ENCODE measurements at regions not wholly inside any gene's neighbourhood (a gene's known extent, or its start where the extent isn't known, plus 50 kb on each side); places are given as distances from the start of the nearest gene placed in this dataset.
"Not testable (repeated sequence)": the region's sequence is repeated elsewhere in the genome, so short reads cannot be mapped to it uniquely, and the experiment has no call there.

- DNase-seq (no peak), ATAC-seq (no peak)
Observed at GRCh38 chr5:5884593-5884992, 462.1 kb downstream of the ICE1 start.

- ATAC-seq: no peak
- no peak for DNase-seq
Observed at GRCh38 chr5:5883562-5883961, 461.1 kb downstream of the ICE1 start.

- DNase-seq: no peak
- no peak for ATAC-seq
Observed at GRCh38 chr5:5883146-5883545, 460.7 kb downstream of the ICE1 start.

- ATAC-seq (no peak), DNase-seq (no peak)
Observed at GRCh38 chr5:5882706-5883105, 460.2 kb downstream of the ICE1 start.

GRCh38 chr5:5881294-5881693 is 458.8 kb downstream of the ICE1 start:
- DNase-seq (no peak), ATAC-seq (no peak)

- no peak for DNase-seq
- no peak for ATAC-seq
Observed at GRCh38 chr5:5880077-5880763, 457.7 kb downstream of the ICE1 start.

- DNase-seq: no peak
- ATAC-seq: no peak
Observed at GRCh38 chr5:5857396-5857795, 434.9 kb downstream of the ICE1 start.

GRCh38 chr5:5854087-5854486 is 431.6 kb downstream of the ICE1 start:
- DNase-seq: no peak
- no peak for ATAC-seq

GRCh38 chr5:5838493-5838892 is 416.0 kb downstream of the ICE1 start:
- no peak for ATAC-seq
- DNase-seq: no peak

GRCh38 chr5:5831622-5832021 is 409.1 kb downstream of the ICE1 start:
- not testable (repeated sequence) for ATAC-seq, DNase-seq

- no peak for ATAC-seq
- DNase-seq: no peak
Observed at GRCh38 chr5:5828619-5829018, 406.1 kb downstream of the ICE1 start.

- ATAC-seq (no peak), DNase-seq (no peak)
Observed at GRCh38 chr5:5826911-5827310, 404.4 kb downstream of the ICE1 start.

- no peak for ATAC-seq
- DNase-seq: no peak
Observed at GRCh38 chr5:5822729-5823257, 400.3 kb downstream of the ICE1 start.

- ATAC-seq (no peak), DNase-seq (no peak)
Observed at GRCh38 chr5:5816960-5817359, 394.5 kb downstream of the ICE1 start.

- no peak for DNase-seq
- no peak for ATAC-seq
Observed at GRCh38 chr5:5813441-5813840, 391.0 kb downstream of the ICE1 start.

- no peak for ATAC-seq
- no peak for DNase-seq
Observed at GRCh38 chr5:5810461-5810860, 388.0 kb downstream of the ICE1 start.

- ATAC-seq (no peak), DNase-seq (no peak)
Observed at GRCh38 chr5:5805916-5806315, 383.4 kb downstream of the ICE1 start.

GRCh38 chr5:5804478-5805233 is 382.2 kb downstream of the ICE1 start:
- ATAC-seq (no peak), DNase-seq (no peak)

- ATAC-seq (peak; percentile 28), DNase-seq (no peak)
Observed at GRCh38 chr5:5800801-5801761, 378.6 kb downstream of the ICE1 start.

GRCh38 chr5:5799826-5800225 is 377.3 kb downstream of the ICE1 start:
- DNase-seq: no peak

GRCh38 chr5:5799229-5799628 is 376.8 kb downstream of the ICE1 start:
- ATAC-seq (no peak), DNase-seq (no peak)

More at GRCh38 chr5:5799826-5800225, 377.3 kb downstream of the ICE1 start:
- no peak for ATAC-seq

GRCh38 chr5:5798462-5798861 is 376.0 kb downstream of the ICE1 start:
- ATAC-seq (no peak), DNase-seq (no peak)

Data from stimulated activated naive CD8-positive, alpha-beta T cell treated with anti-CD3 and anti-CD28 coated beads, Interleukin-15, Interleukin-2, amounts not matched to agents 100 U/mL and 50 U/mL, for 24 hours (primary cell).